ENCODE measurements at regions not wholly inside any gene's neighbourhood (a gene's known extent, or its start where the extent isn't known, plus 50 kb on each side); places are given as distances from the start of the nearest gene placed in this dataset.
A peak's percentile ranks its signal among the peaks of the same experiment; 100 is the strongest.

DNA sequence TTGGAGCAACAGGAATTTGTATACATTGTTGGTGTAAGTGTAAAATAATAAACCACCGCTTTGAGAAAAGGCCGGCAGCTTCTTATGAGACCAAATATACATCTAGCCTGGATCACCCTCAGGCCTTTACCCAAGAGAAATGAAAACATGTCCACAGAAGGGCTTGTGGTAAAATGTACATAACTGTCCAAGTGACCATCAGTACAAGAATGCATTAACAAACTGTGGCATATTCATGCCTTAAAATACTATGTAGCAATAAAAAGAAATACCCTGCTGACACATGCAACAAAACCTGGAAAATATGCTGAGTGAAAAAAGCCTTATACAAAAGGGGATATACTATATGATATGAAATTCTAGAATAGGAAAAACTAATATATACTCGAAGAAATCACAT is 311.9 kb upstream of the TRPC7 start:
- ATAC-seq, result no peak
- H3K27me3 ChIP-seq (ENCODE audit: insufficient read depth), result no peaks in the 10 kb centered on the region
- TF ChIP-seq EZH2 (IDR thresholded peaks at IDR 0.05; ENCODE audit: low read depth, unreplicated experiment) (no peak), JUNB (IDR thresholded peaks at IDR 0.05; ENCODE audit: unreplicated experiment) (no peak), ZNF331 (CRISPR knock-in tag; IDR thresholded peaks at IDR 0.05; ENCODE audit: low read depth) (no peak)
- TF ChIP-seq, protein P1, sequence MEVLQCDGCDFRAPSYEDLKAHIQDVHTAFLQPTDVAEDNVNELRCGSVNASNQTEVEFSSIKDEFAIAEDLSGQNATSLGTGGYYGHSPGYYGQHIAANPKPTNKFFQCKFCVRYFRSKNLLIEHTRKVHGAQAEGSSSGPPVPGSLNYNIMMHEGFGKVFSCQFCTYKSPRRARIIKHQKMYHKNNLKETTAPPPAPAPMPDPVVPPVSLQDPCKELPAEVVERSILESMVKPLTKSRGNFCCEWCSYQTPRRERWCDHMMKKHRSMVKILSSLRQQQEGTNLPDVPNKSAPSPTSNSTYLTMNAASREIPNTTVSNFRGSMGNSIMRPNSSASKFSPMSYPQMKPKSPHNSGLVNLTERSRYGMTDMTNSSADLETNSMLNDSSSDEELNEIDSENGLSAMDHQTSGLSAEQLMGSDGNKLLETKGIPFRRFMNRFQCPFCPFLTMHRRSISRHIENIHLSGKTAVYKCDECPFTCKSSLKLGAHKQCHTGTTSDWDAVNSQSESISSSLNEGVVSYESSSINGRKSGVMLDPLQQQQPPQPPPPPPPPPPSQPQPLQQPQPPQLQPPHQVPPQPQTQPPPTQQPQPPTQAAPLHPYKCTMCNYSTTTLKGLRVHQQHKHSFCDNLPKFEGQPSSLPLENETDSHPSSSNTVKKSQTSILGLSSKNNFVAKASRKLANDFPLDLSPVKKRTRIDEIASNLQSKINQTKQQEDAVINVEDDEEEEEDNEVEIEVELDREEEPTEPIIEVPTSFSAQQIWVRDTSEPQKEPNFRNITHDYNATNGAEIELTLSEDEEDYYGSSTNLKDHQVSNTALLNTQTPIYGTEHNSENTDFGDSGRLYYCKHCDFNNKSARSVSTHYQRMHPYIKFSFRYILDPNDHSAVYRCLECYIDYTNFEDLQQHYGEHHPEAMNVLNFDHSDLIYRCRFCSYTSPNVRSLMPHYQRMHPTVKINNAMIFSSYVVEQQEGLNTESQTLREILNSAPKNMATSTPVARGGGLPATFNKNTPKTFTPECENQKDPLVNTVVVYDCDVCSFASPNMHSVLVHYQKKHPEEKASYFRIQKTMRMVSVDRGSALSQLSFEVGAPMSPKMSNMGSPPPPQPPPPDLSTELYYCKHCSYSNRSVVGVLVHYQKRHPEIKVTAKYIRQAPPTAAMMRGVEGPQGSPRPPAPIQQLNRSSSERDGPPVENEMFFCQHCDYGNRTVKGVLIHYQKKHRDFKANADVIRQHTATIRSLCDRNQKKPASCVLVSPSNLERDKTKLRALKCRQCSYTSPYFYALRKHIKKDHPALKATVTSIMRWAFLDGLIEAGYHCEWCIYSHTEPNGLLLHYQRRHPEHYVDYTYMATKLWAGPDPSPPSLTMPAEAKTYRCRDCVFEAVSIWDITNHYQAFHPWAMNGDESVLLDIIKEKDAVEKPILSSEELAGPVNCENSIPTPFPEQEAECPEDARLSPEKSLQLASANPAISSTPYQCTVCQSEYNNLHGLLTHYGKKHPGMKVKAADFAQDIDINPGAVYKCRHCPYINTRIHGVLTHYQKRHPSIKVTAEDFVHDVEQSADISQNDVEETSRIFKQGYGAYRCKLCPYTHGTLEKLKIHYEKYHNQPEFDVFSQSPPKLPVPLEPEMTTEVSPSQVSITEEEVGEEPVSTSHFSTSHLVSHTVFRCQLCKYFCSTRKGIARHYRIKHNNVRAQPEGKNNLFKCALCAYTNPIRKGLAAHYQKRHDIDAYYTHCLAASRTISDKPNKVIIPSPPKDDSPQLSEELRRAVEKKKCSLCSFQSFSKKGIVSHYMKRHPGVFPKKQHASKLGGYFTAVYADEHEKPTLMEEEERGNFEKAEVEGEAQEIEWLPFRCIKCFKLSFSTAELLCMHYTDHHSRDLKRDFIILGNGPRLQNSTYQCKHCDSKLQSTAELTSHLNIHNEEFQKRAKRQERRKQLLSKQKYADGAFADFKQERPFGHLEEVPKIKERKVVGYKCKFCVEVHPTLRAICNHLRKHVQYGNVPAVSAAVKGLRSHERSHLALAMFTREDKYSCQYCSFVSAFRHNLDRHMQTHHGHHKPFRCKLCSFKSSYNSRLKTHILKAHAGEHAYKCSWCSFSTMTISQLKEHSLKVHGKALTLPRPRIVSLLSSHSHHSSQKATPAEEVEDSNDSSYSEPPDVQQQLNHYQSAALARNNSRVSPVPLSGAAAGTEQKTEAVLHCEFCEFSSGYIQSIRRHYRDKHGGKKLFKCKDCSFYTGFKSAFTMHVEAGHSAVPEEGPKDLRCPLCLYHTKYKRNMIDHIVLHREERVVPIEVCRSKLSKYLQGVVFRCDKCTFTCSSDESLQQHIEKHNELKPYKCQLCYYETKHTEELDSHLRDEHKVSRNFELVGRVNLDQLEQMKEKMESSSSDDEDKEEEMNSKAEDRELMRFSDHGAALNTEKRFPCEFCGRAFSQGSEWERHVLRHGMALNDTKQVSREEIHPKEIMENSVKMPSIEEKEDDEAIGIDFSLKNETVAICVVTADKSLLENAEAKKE (CRISPR knock-in tag; IDR thresholded peaks at IDR 0.05), result no peak
- TF ChIP-seq, protein P2, sequence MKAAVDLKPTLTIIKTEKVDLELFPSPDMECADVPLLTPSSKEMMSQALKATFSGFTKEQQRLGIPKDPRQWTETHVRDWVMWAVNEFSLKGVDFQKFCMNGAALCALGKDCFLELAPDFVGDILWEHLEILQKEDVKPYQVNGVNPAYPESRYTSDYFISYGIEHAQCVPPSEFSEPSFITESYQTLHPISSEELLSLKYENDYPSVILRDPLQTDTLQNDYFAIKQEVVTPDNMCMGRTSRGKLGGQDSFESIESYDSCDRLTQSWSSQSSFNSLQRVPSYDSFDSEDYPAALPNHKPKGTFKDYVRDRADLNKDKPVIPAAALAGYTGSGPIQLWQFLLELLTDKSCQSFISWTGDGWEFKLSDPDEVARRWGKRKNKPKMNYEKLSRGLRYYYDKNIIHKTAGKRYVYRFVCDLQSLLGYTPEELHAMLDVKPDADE (IDR thresholded peaks at IDR 0.05), result no peak
- no peak for DNase-seq (ENCODE audit: low spot score)
- H4K20me1 ChIP-seq (replicated peaks; ENCODE audit: insufficient read depth), result no peaks in the 10 kb centered on the region
- H3K4me3 Mint-ChIP-seq, result no peak overlapping the region
- H3F3A ChIP-seq (replicated peaks; ENCODE audit: low read depth), result no peaks in the 10 kb centered on the region
- peaks cover 29% of the 10 kb centered on the region for H3K36me3 Mint-ChIP-seq (ENCODE audit: low read depth)
- H3K4me1 ChIP-seq (ENCODE audit: insufficient read depth), result no peaks in the 10 kb centered on the region
- no peak overlapping the region; the same call in 1 of the 2 replicates for H3K27ac Mint-ChIP-seq
- H3K4me2 ChIP-seq, result no peak overlapping the region
- H3K4me1 Mint-ChIP-seq, result peaks cover 13% of the 10 kb centered on the region
- H3K36me3 ChIP-seq (ENCODE audit: insufficient read depth), result peaks cover 15% of the 10 kb centered on the region; the same call in 1 of the 2 replicates
- peak overlapping the region; percentile 59; the same call in 1 of the 2 replicates for H2AFZ ChIP-seq
- no peaks in the 10 kb centered on the region for H3K79me2 ChIP-seq (replicated peaks; ENCODE audit: insufficient read depth)
- H3K9me2 ChIP-seq (ENCODE audit: insufficient read depth), result no peaks in the 10 kb centered on the region
- no peak overlapping the region for H3K27ac ChIP-seq (ENCODE audit: low read depth)
- no peaks in the 10 kb centered on the region for H3K27me3 Mint-ChIP-seq (ENCODE audit: insufficient read depth, low read depth, poor library complexity)
- peaks cover 26% of the 10 kb centered on the region for H3K9me3 Mint-ChIP-seq
- H3K4me3 ChIP-seq, result no peak overlapping the region

DNA sequence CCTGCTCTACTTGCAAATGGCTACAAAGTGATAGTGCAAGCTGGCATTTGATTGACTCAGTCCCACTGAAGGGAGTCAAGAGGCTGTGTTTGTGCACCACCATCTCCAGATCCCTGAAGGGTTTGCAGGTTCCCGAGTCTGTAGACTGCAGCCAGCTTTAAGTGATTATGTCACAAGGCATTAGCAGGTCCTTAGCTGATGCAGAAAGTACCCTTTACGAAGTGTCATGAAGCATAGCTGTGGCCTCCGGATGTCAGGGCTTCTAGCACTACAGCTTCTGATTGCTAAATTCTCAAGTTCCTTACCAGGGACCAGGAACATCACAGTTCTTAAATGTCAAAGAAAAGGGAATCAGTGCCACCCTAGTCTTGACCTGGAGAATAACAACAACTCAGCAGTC is 311.3 kb upstream of the TRPC7 start:
- no peaks in the 10 kb centered on the region for H3F3A ChIP-seq (replicated peaks; ENCODE audit: low read depth)
- H3K27me3 ChIP-seq (ENCODE audit: insufficient read depth), result no peaks in the 10 kb centered on the region
- no peaks in the 10 kb centered on the region for H4K20me1 ChIP-seq (replicated peaks; ENCODE audit: insufficient read depth)
- Mint-ChIP-seq H3K27ac (no peak overlapping the region), H3K27me3 (ENCODE audit: insufficient read depth, low read depth, poor library complexity) (no peaks in the 10 kb centered on the region), H3K36me3 (ENCODE audit: low read depth) (peaks cover 25% of the 10 kb centered on the region), H3K9me3 (peaks cover 24% of the 10 kb centered on the region), H3K4me3 (no peak overlapping the region), H3K4me1 (peaks cover 13% of the 10 kb centered on the region)
- DNase-seq (ENCODE audit: low spot score) (no peak), ATAC-seq (no peak)
- H3K4me2 ChIP-seq, result no peak overlapping the region
- no peaks in the 10 kb centered on the region for H3K4me1 ChIP-seq (ENCODE audit: insufficient read depth)
- H3K27ac ChIP-seq (ENCODE audit: low read depth), result no peak overlapping the region
- peak overlapping the region; percentile 59; the same call in 1 of the 2 replicates for H2AFZ ChIP-seq
- H3K36me3 ChIP-seq (ENCODE audit: insufficient read depth), result peaks cover 13% of the 10 kb centered on the region; the same call in 1 of the 2 replicates
- no peaks in the 10 kb centered on the region for H3K79me2 ChIP-seq (replicated peaks; ENCODE audit: insufficient read depth)
- no peaks in the 10 kb centered on the region for H3K9me2 ChIP-seq (ENCODE audit: insufficient read depth)
- no peak overlapping the region for H3K4me3 ChIP-seq
- TF ChIP-seq, protein P3, sequence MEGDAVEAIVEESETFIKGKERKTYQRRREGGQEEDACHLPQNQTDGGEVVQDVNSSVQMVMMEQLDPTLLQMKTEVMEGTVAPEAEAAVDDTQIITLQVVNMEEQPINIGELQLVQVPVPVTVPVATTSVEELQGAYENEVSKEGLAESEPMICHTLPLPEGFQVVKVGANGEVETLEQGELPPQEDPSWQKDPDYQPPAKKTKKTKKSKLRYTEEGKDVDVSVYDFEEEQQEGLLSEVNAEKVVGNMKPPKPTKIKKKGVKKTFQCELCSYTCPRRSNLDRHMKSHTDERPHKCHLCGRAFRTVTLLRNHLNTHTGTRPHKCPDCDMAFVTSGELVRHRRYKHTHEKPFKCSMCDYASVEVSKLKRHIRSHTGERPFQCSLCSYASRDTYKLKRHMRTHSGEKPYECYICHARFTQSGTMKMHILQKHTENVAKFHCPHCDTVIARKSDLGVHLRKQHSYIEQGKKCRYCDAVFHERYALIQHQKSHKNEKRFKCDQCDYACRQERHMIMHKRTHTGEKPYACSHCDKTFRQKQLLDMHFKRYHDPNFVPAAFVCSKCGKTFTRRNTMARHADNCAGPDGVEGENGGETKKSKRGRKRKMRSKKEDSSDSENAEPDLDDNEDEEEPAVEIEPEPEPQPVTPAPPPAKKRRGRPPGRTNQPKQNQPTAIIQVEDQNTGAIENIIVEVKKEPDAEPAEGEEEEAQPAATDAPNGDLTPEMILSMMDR (conservative IDR thresholded peaks at IDR 0.05; ENCODE audit: low read depth in 2 of 2), result no peak
- TF ChIP-seq CREB1 (CRISPR knock-in tag; IDR thresholded peaks at IDR 0.05; ENCODE audit: low read depth), result no peak
- TF ChIP-seq ZNF331 (CRISPR knock-in tag; IDR thresholded peaks at IDR 0.05; ENCODE audit: low read depth), result no peak
- no peak for TF ChIP-seq ZNF114 (CRISPR knock-in tag; IDR thresholded peaks at IDR 0.05)
- no peak for TF ChIP-seq EZH2 (IDR thresholded peaks at IDR 0.05; ENCODE audit: low read depth, unreplicated experiment)
- TF ChIP-seq JUNB (IDR thresholded peaks at IDR 0.05; ENCODE audit: unreplicated experiment), result no peak
- no peak for TF ChIP-seq NANOG (IDR thresholded peaks at IDR 0.05; ENCODE audit: borderline replicate concordance)

Data from GM23338 (cell line).